ENCODE measurements at regions not wholly inside any gene's neighbourhood (a gene's known extent, or its start where the extent isn't known, plus 50 kb on each side); places are given as distances from the start of the nearest gene placed in this dataset.

GRCh38 chr2:149832324-149832723 lies 244.7 kb upstream of the MMADHC start:
- DNase-seq (ENCODE audit: low read depth, low spot score) = no peak
- H2AFZ ChIP-seq (ENCODE audit: low read depth, low read length) = no peak overlapping the region
- no peaks in the 10 kb centered on the region for H3K9me1 ChIP-seq (replicated peaks; ENCODE audit: control insufficient read depth, extremely low read depth, insufficient read depth, low read length)
- CTCF ChIA-PET = interaction anchor here (0.7 to 2.2 kb wide), 2 partner anchors 18 to 219 kb away, joined by 3 to 6 read pairs; no protein-coding TSS in a partner anchor
- peaks cover 7% of the 10 kb centered on the region for H3K4me1 ChIP-seq (ENCODE audit: control insufficient read depth, extremely low read depth, insufficient read depth, low read length)
- no peaks in the 10 kb centered on the region for H3K36me3 ChIP-seq (ENCODE audit: control insufficient read depth in 2 of 2, extremely low read depth in 1 of 2, insufficient read depth in 2 of 2, low read length in 2 of 2)
- POLR2A ChIA-PET = no interaction called here
- intact Hi-C loops (cut with micrococcal nuclease) (no loop called here), dilution Hi-C loops (cut with MboI; ENCODE audit: extremely low pct_ligation_motif_present, low sequenced_read_pairs) (no loop called here)
- no peak overlapping the region for H3K9ac ChIP-seq (replicated peaks; ENCODE audit: extremely low read depth, insufficient read depth, low read length)
- no peaks in the 10 kb centered on the region for H3K79me2 ChIP-seq (ENCODE audit: control insufficient read depth, insufficient read depth, low read length)
- H3K4me2 ChIP-seq (ENCODE audit: insufficient read depth, low read length) = no peak overlapping the region
- H4K20me1 ChIP-seq (replicated peaks; ENCODE audit: control insufficient read depth, extremely low read depth, insufficient read depth, low read length) = no peaks in the 10 kb centered on the region
- H3K4me3 ChIP-seq (replicated peaks in 1 of 3; ENCODE audit: insufficient read depth in 1 of 3, low read depth in 1 of 3, low read length in 3 of 3) = no peak overlapping the region
- no peak for TF ChIP-seq EZH2 (IDR thresholded peaks at IDR 0.05; ENCODE audit: borderline replicate concordance, low read depth, low read length, severe bottlenecking)
- TF ChIP-seq MYC (IDR thresholded peaks at IDR 0.05; ENCODE audit: low read depth, low read length) = no peak
- no peak for TF ChIP-seq JUN (IDR thresholded peaks at IDR 0.05; ENCODE audit: borderline replicate concordance, insufficient read depth, insufficient read length, low read depth)
- TF ChIP-seq GATA2 (IDR thresholded peaks at IDR 0.05; ENCODE audit: insufficient read depth, insufficient read length, low read depth, low read length) = no peak
- no peak for TF ChIP-seq MAX (IDR thresholded peaks at IDR 0.05; ENCODE audit: insufficient read depth, insufficient read length)
- TF ChIP-seq FOS (IDR thresholded peaks at IDR 0.05; ENCODE audit: borderline replicate concordance, insufficient read depth, low read length) = no peak
- no peak for TF ChIP-seq POLR2AphosphoS5 (IDR thresholded peaks at IDR 0.05; ENCODE audit: insufficient read depth, low read depth, low read length)
- TF ChIP-seq CTCF (IDR thresholded peaks at IDR 0.05; ENCODE audit: extremely low read depth in 1 of 2, insufficient read depth in 1 of 2, low read depth in 1 of 2, low read length in 2 of 2) = no peak
- no peak for TF ChIP-seq POLR2A (IDR thresholded peaks at IDR 0.05; ENCODE audit: low read depth, low read length)
- no peak overlapping the region for H3K27ac ChIP-seq (ENCODE audit: insufficient read depth, low read depth, low read length)
- no peak for FAIRE-seq
- H3K9me3 ChIP-seq (replicated peaks; ENCODE audit: control insufficient read depth, insufficient read depth, low read length) = no peaks in the 10 kb centered on the region
- BruUV-seq (replicated peaks) = no TSS peak
- H3K27me3 ChIP-seq (ENCODE audit: control insufficient read depth in 2 of 2, insufficient read depth in 2 of 2, low read length in 2 of 2) = no peaks in the 10 kb centered on the region
